Neural progenitor cell (in vitro differentiated cells): ENCODE measurements at regions not wholly inside any gene's neighbourhood (a gene's known extent, or its start where the extent isn't known, plus 50 kb on each side); places are given as distances from the start of the nearest gene placed in this dataset.

Experiments
- EZH2 ChIP-seq: fragments of 200-600 bp; sonication (generic); IDR thresholded peaks from 2 replicates; pipeline ENCODE4 v1.6.1; 2017; ENCODE audit warnings: antibody characterized with exemption, mild to moderate bottlenecking, moderate library complexity
- TF ChIP-seq, protein P1 (sequence below): fragments of 200-600 bp; sonication (generic); IDR thresholded peaks from 2 replicates; pipeline ENCODE4 v1.5.1; 2017; ENCODE audit warnings: antibody characterized with exemption, mild to moderate bottlenecking

DNA sequence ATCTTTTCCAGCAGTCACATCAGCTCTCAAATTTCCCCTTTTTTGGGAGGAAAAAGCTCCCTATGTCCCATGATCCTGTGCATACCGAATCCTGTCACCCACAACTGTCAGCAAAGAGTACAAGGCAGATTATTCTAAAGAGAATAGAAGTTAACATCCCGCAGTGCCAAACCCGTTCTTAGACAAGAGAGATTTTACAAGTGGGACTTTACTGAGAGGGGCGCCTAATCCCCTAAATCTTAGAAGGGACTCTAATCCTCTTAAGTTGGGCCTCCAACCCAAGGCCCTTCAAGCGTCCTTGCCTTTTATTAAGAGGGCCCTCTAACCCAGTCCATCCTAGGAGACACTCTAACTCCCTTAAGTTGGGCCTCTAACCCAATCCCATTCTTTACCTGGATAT lies 193.9 kb downstream of the CPXCR1 start:
- TF ChIP-seq, protein P1, sequence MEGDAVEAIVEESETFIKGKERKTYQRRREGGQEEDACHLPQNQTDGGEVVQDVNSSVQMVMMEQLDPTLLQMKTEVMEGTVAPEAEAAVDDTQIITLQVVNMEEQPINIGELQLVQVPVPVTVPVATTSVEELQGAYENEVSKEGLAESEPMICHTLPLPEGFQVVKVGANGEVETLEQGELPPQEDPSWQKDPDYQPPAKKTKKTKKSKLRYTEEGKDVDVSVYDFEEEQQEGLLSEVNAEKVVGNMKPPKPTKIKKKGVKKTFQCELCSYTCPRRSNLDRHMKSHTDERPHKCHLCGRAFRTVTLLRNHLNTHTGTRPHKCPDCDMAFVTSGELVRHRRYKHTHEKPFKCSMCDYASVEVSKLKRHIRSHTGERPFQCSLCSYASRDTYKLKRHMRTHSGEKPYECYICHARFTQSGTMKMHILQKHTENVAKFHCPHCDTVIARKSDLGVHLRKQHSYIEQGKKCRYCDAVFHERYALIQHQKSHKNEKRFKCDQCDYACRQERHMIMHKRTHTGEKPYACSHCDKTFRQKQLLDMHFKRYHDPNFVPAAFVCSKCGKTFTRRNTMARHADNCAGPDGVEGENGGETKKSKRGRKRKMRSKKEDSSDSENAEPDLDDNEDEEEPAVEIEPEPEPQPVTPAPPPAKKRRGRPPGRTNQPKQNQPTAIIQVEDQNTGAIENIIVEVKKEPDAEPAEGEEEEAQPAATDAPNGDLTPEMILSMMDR = no peak
- no peak for TF ChIP-seq EZH2
